Kidney (tissue), 13 donors: ENCODE measurements at regions not wholly inside any gene's neighbourhood (a gene's known extent, or its start where the extent isn't known, plus 50 kb on each side); places are given as distances from the start of the nearest gene placed in this dataset.

Source experiments
- DNase-seq, 5 donors: peaks; one replicate each; pipeline ENCODE4 v3.0.0-alpha.2; 2013 to 2020
- FAIRE-seq: peaks from 2 replicates; lab custom pipeline; 2012; peaks lifted over from hg19 to GRCh38; lab: Jason Lieb, UNC
- H3K27ac ChIP-seq, 2 donors: one replicate each; pipeline ENCODE4 v1.7.0; 2013; ENCODE audit warnings: low read depth in 2 of 2, low read length in 2 of 2, inconsistent platforms in 1 of 2
- H3K27me3 ChIP-seq: one replicate; pipeline ENCODE4 v1.7.1; 2013; ENCODE audit warnings: low read length, inconsistent platforms; ENCODE audit not compliant: control insufficient read depth, insufficient read depth
- H3K36me3 ChIP-seq, 3 donors: one replicate each; pipeline versions ENCODE4 v1.7.0 to v1.7.1; 2013; ENCODE audit warnings: low read length in 3 of 3, control low read depth in 1 of 3, inconsistent platforms in 1 of 3; ENCODE audit not compliant: insufficient read depth in 3 of 3, control insufficient read depth in 2 of 3
- H3K4me1 ChIP-seq, 3 donors: one replicate each; pipeline versions ENCODE4 v1.7.0 to v1.7.1; 2013; ENCODE audit warnings: low read length in 3 of 3, inconsistent platforms in 1 of 3, low read depth in 1 of 3; ENCODE audit not compliant: control insufficient read depth in 2 of 3, insufficient read depth in 2 of 3
- H3K4me3 ChIP-seq, 3 donors: one replicate each; pipeline versions ENCODE4 v1.7.0 to v1.8.1; 2013; ENCODE audit warnings: low read length in 3 of 3, control low read depth in 1 of 3, inconsistent platforms in 1 of 3
- H3K9ac ChIP-seq, 3 donors: one replicate each; pipeline versions ENCODE4 v1.7.0 to v1.7.1; 2013; ENCODE audit warnings: low read length in 3 of 3, control low read depth in 1 of 3, inconsistent platforms in 1 of 3
- H3K9me3 ChIP-seq, 3 donors: one replicate each; pipeline versions ENCODE4 v1.7.0 to v1.7.1; 2013; ENCODE audit warnings: low read length in 3 of 3, control low read depth in 1 of 3, inconsistent platforms in 1 of 3; ENCODE audit not compliant: control insufficient read depth in 2 of 3, insufficient read depth in 1 of 3
- CTCF ChIP-seq: IDR thresholded peaks from 3 replicates; pipeline ENCODE4 v1.5.1; 2012; ENCODE audit warnings: mild to moderate bottlenecking, moderate library complexity, borderline replicate concordance; ENCODE audit not compliant: insufficient read depth; ENCODE audit errors: extremely low read depth
- intact Hi-C: fragments of 100-400 bp; cut with DNase I; formaldehyde crosslinking; loops from one replicate; pipeline ENCODE4 v1.11.1; 2022
- donor health status: control.
- donor health status: control.
- donor health status: control.
- donor health status: control.
- donor health status: control.
- donor health status: DM: yes; HTN: yes; CAD: no.
- donor health status: Normal renal cell carcinoma (clear cell type).

GRCh38 chr2:188725746-188726360, 248.3 kb upstream of the COL3A1 start:
- Histone ChIP-seq H3K27me3 (no peaks in the 10 kb centered on the region), H3K36me3 (no peaks in the 10 kb centered on the region), H3K9ac (no peak overlapping the region), H3K4me1 (no peaks in the 10 kb centered on the region), H3K9me3 (no peaks in the 10 kb centered on the region), H3K27ac (no peak overlapping the region), H3K4me3 (no peak overlapping the region)
- FAIRE-seq (no peak), DNase-seq (no peak)
- intact Hi-C loops = no loop called here
- no peak for TF ChIP-seq CTCF

GRCh38 chr2:188726626-188727247, 247.4 kb upstream of the COL3A1 start:
- no peak for TF ChIP-seq CTCF

GRCh38 chr2:188727846-188728245, 246.3 kb upstream of the COL3A1 start:
- Histone ChIP-seq H3K4me3 (no peak overlapping the region), H3K9ac (no peak overlapping the region), H3K36me3 (no peaks in the 10 kb centered on the region), H3K27ac (no peak overlapping the region), H3K4me1 (no peaks in the 10 kb centered on the region), H3K27me3 (no peaks in the 10 kb centered on the region), H3K9me3 (no peaks in the 10 kb centered on the region)
- intact Hi-C loops = no loop called here
- FAIRE-seq = no peak
- no peak for TF ChIP-seq CTCF
- DNase-seq = no peak

More at GRCh38 chr2:188726626-188727247, 247.4 kb upstream of the COL3A1 start:
- Histone ChIP-seq H3K27me3 (no peaks in the 10 kb centered on the region), H3K36me3 (no peaks in the 10 kb centered on the region), H3K9me3 (no peaks in the 10 kb centered on the region), H3K4me3 (no peak overlapping the region), H3K9ac (no peak overlapping the region), H3K27ac (no peak overlapping the region), H3K4me1 (no peaks in the 10 kb centered on the region)
- FAIRE-seq (no peak), DNase-seq (no peak)
- intact Hi-C loops = no loop called here
